ENCODE measurements at regions not wholly inside any gene's neighbourhood (a gene's known extent, or its start where the extent isn't known, plus 50 kb on each side); places are given as distances from the start of the nearest gene placed in this dataset.

- no peak overlapping the region for H3K4me2 ChIP-seq (replicated peaks; ENCODE audit: extremely low read depth, low read length, poor library complexity, severe bottlenecking)
- H2AFZ ChIP-seq (ENCODE audit: insufficient read depth, low read depth, low read length, poor library complexity, severe bottlenecking) = no peak overlapping the region
Observed at GRCh38 chr1:43065191-43065590, 106.5 kb upstream of the SLC2A1 start.

DNA sequence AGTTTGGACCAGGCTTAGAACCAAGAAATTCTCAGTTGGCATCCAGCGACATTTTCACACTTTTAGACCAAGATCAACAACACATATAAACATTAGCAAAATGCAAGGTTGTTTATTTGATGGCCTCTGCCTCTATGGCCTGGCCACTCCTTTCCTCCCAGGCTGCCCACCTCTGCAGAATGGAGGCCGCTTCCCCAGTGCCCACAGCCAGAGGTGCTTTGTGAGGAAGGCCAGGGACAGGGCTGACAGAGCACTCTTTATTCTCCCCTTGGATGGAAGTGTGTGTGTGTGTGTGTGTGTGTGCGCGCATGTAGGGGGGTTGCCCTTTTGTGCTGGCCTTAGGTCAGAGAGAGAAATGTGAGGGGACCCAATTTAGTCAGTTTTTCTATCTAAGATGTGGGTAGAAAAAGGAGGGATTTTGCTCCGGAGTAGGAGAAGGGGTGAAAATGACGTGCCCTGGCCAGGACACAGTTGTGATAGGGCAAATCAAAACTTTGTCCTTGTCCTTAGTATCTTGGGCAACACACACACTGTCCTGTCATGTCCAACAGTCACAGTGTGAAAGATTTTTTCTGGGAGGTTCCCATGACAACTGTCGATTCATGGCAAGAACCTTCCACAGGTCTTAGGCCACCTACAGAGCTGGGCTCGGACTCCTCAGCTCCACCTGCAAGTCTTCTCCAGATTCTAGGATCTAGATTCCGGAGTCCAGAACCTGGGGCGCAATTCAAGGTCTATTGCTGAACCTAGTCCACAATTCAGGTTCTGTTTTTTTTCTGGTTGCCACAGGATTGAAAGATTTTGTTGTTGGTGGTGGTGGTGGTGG, 104.9 kb upstream of the SLC2A1 start:
- no peak overlapping the region for H3K4me3 Mint-ChIP-seq
- TF ChIP-seq, protein P1, sequence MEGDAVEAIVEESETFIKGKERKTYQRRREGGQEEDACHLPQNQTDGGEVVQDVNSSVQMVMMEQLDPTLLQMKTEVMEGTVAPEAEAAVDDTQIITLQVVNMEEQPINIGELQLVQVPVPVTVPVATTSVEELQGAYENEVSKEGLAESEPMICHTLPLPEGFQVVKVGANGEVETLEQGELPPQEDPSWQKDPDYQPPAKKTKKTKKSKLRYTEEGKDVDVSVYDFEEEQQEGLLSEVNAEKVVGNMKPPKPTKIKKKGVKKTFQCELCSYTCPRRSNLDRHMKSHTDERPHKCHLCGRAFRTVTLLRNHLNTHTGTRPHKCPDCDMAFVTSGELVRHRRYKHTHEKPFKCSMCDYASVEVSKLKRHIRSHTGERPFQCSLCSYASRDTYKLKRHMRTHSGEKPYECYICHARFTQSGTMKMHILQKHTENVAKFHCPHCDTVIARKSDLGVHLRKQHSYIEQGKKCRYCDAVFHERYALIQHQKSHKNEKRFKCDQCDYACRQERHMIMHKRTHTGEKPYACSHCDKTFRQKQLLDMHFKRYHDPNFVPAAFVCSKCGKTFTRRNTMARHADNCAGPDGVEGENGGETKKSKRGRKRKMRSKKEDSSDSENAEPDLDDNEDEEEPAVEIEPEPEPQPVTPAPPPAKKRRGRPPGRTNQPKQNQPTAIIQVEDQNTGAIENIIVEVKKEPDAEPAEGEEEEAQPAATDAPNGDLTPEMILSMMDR (IDR thresholded peaks at IDR 0.05) = no peak

More at GRCh38 chr1:43065191-43065590, 106.5 kb upstream of the SLC2A1 start:
- Mint-ChIP-seq H3K9me3 (peaks cover 0 to 6% (median 0%) of the 10 kb centered on the region in 7 donors), H3K27me3 (ENCODE audit: low read depth in 3 of 3) (peaks cover 24 to 27% (median 25%) of the 10 kb centered on the region in 3 donors), H3K27ac (no peak overlapping the region), H3K4me3 (no peak overlapping the region), H3K36me3 (peaks cover 0 to 7% of the 10 kb centered on the region in 2 donors), H3K4me1 (peaks cover 16% of the 10 kb centered on the region)
- no peak overlapping the region for H3K9ac ChIP-seq (ENCODE audit: insufficient read depth, low read length, poor library complexity, severe bottlenecking)
- 82% methylated on average over 3 of the region's 5 CpGs for WGBS (ENCODE audit: insufficient coverage)
- no peak overlapping the region for H3K27ac ChIP-seq (ENCODE audit: low read depth in 1 of 2, low read length in 2 of 2)
- no peaks in the 10 kb centered on the region for H3K36me3 ChIP-seq (replicated peaks in 1 of 2; ENCODE audit: control insufficient read depth in 1 of 2, insufficient read depth in 2 of 2, low read length in 2 of 2)
- H3K4me3 ChIP-seq (replicated peaks in 1 of 3; ENCODE audit: low read depth in 2 of 3, low read length in 3 of 3) = no peak overlapping the region
- peaks cover 3 to 20% of the 10 kb centered on the region in 2 donors for H3K27me3 ChIP-seq (ENCODE audit: control insufficient read depth in 2 of 2, insufficient read depth in 2 of 2, low read length in 2 of 2)
- H4K20me1 ChIP-seq (ENCODE audit: insufficient read depth, low read length) = no peaks in the 10 kb centered on the region
- TF ChIP-seq, protein P1 (IDR thresholded peaks at IDR 0.05) = no peak
- peaks cover 4 to 6% of the 10 kb centered on the region in 2 donors for H3K4me1 ChIP-seq (ENCODE audit: control insufficient read depth in 1 of 2, insufficient read depth in 2 of 2, low read length in 2 of 2)
- no peaks in the 10 kb centered on the region for H3K9me3 ChIP-seq (replicated peaks in 1 of 2; ENCODE audit: control insufficient read depth in 1 of 2, insufficient read depth in 1 of 2, low read length in 2 of 2)
- H3K79me2 ChIP-seq (ENCODE audit: insufficient read depth, low read length) = no peaks in the 10 kb centered on the region
- no peak for DNase-seq
- intact Hi-C loops (cut with micrococcal nuclease) = no loop called here

More for the DNA sequence above, 104.9 kb upstream of the SLC2A1 start:
- no peak for DNase-seq
- WGBS (ENCODE audit: insufficient coverage) = 64% methylated on average over 2 of the region's 10 CpGs
- H3K9ac ChIP-seq (ENCODE audit: insufficient read depth, low read length, poor library complexity, severe bottlenecking) = no peak overlapping the region
- Mint-ChIP-seq H3K27ac (no peak overlapping the region), H3K27me3 (ENCODE audit: low read depth in 3 of 3) (peaks cover 16 to 19% (median 19%) of the 10 kb centered on the region in 3 donors), H3K9me3 (peaks cover 0 to 6% (median 0%) of the 10 kb centered on the region in 7 donors), H3K36me3 (peaks cover 0 to 7% of the 10 kb centered on the region in 2 donors), H3K4me1 (peaks cover 21% of the 10 kb centered on the region)
- H3K27me3 ChIP-seq (ENCODE audit: control insufficient read depth in 2 of 2, insufficient read depth in 2 of 2, low read length in 2 of 2) = peaks cover 3 to 14% of the 10 kb centered on the region in 2 donors
- H3K4me2 ChIP-seq (replicated peaks; ENCODE audit: extremely low read depth, low read length, poor library complexity, severe bottlenecking) = no peak overlapping the region
- no peaks in the 10 kb centered on the region for H4K20me1 ChIP-seq (ENCODE audit: insufficient read depth, low read length)
- H2AFZ ChIP-seq (ENCODE audit: insufficient read depth, low read depth, low read length, poor library complexity, severe bottlenecking) = no peak overlapping the region
- intact Hi-C loops (cut with micrococcal nuclease) = no loop called here
- no peaks in the 10 kb centered on the region for H3K79me2 ChIP-seq (ENCODE audit: insufficient read depth, low read length)
- H3K4me1 ChIP-seq (ENCODE audit: control insufficient read depth in 1 of 2, insufficient read depth in 2 of 2, low read length in 2 of 2) = peaks cover 7 to 9% of the 10 kb centered on the region in 2 donors
- H3K36me3 ChIP-seq (replicated peaks in 1 of 2; ENCODE audit: control insufficient read depth in 1 of 2, insufficient read depth in 2 of 2, low read length in 2 of 2) = no peaks in the 10 kb centered on the region
- no peak overlapping the region for H3K4me3 ChIP-seq (replicated peaks in 1 of 3; ENCODE audit: low read depth in 2 of 3, low read length in 3 of 3)
- H3K9me3 ChIP-seq (replicated peaks in 1 of 2; ENCODE audit: control insufficient read depth in 1 of 2, insufficient read depth in 1 of 2, low read length in 2 of 2) = no peaks in the 10 kb centered on the region
- H3K27ac ChIP-seq (ENCODE audit: low read depth in 1 of 2, low read length in 2 of 2) = no peak overlapping the region

Data from CD14-positive monocyte (primary cell).